Astrocyte (in vitro differentiated cells and primary cell): ENCODE measurements at regions not wholly inside any gene's neighbourhood (a gene's known extent, or its start where the extent isn't known, plus 50 kb on each side); places are given as distances from the start of the nearest gene placed in this dataset.

Source experiments
- DNase-seq: peaks from one replicate; pipeline ENCODE4 v3.0.0-alpha.2; 2010; ENCODE audit warnings: low read depth
- FAIRE-seq: peaks from 2 replicates; lab custom pipeline; 2011; peaks lifted over from hg19 to GRCh38; lab: Jason Lieb, UNC
- H2AFZ ChIP-seq: 2 replicates; pipeline ENCODE4 v1.6.0; 2012; ENCODE audit warnings: low read depth, low read length, inconsistent platforms
- H3K27ac ChIP-seq: 2 replicates; pipeline ENCODE4 v1.5.1; 2011; ENCODE audit warnings: low read depth, low read length, inconsistent platforms
- H3K27me3 ChIP-seq: 2 replicates; pipeline ENCODE4 v1.6.0; 2011; ENCODE audit warnings: low read length, inconsistent platforms; ENCODE audit not compliant: insufficient read depth
- H3K36me3 ChIP-seq: 2 replicates; pipeline ENCODE4 v1.5.1; 2011; ENCODE audit warnings: low read length, inconsistent platforms; ENCODE audit not compliant: insufficient read depth
- H3K4me1 ChIP-seq: 2 replicates; pipeline ENCODE4 v1.5.1; 2011; ENCODE audit warnings: low read length, inconsistent platforms; ENCODE audit not compliant: insufficient read depth
- H3K4me2 ChIP-seq: 2 replicates; pipeline ENCODE4 v1.6.0; 2012; ENCODE audit warnings: low read length, inconsistent platforms
- H3K4me3 ChIP-seq: 2 replicates; pipeline ENCODE4 v1.5.1; 2011; ENCODE audit warnings: low read depth, mild to moderate bottlenecking, low read length, inconsistent platforms; ENCODE audit not compliant: insufficient read depth
- H3K79me2 ChIP-seq: 2 replicates; pipeline ENCODE4 v1.6.0; 2012; ENCODE audit warnings: mild to moderate bottlenecking, low read length, inconsistent platforms; ENCODE audit not compliant: insufficient read depth
- H3K9ac ChIP-seq: 2 replicates; pipeline ENCODE4 v1.6.0; 2012; ENCODE audit warnings: mild to moderate bottlenecking, low read length, inconsistent platforms
- H3K9me3 ChIP-seq: 2 replicates; pipeline ENCODE4 v1.5.1; 2012; ENCODE audit warnings: low read depth, mild to moderate bottlenecking, low read length, inconsistent platforms; ENCODE audit not compliant: insufficient read depth
- H4K20me1 ChIP-seq: 2 replicates; pipeline ENCODE4 v1.6.0; 2012; ENCODE audit warnings: low read length, inconsistent platforms; ENCODE audit not compliant: insufficient read depth
- H3K27ac Mint-ChIP-seq: one replicate; pipeline ENCODE4 v1.8.0; 2021; ENCODE audit warnings: mild to moderate bottlenecking, mixed read lengths; ENCODE audit not compliant: unreplicated experiment
- H3K27me3 Mint-ChIP-seq: one replicate; pipeline ENCODE4 v1.8.0; 2021; ENCODE audit warnings: low read depth, mixed read lengths; ENCODE audit not compliant: unreplicated experiment
- H3K36me3 Mint-ChIP-seq: one replicate; pipeline ENCODE4 v1.8.0; 2021; ENCODE audit warnings: low read depth, mixed read lengths; ENCODE audit not compliant: unreplicated experiment
- H3K4me1 Mint-ChIP-seq: one replicate; pipeline ENCODE4 v1.8.0; 2021; ENCODE audit warnings: low read depth, mixed read lengths; ENCODE audit not compliant: unreplicated experiment
- H3K4me3 Mint-ChIP-seq: one replicate; pipeline ENCODE4 v1.8.0; 2021; ENCODE audit warnings: mild to moderate bottlenecking, moderate library complexity, mixed read lengths; ENCODE audit not compliant: unreplicated experiment
- H3K9me3 Mint-ChIP-seq: one replicate; pipeline ENCODE4 v1.8.0; 2021; ENCODE audit warnings: mild to moderate bottlenecking, mixed read lengths; ENCODE audit not compliant: unreplicated experiment
- EZH2 ChIP-seq: IDR thresholded peaks from 2 replicates; pipeline ENCODE4 v1.6.1; 2012; ENCODE audit warnings: mild to moderate bottlenecking, low read length, inconsistent platforms; ENCODE audit not compliant: insufficient read depth
- TF ChIP-seq, protein P1 (sequence below): IDR thresholded peaks from 2 replicates; pipeline ENCODE4 v1.5.1; 2011; ENCODE audit warnings: low read depth, mild to moderate bottlenecking, inconsistent platforms, low read length, moderate library complexity; ENCODE audit not compliant: insufficient read depth

DNA sequence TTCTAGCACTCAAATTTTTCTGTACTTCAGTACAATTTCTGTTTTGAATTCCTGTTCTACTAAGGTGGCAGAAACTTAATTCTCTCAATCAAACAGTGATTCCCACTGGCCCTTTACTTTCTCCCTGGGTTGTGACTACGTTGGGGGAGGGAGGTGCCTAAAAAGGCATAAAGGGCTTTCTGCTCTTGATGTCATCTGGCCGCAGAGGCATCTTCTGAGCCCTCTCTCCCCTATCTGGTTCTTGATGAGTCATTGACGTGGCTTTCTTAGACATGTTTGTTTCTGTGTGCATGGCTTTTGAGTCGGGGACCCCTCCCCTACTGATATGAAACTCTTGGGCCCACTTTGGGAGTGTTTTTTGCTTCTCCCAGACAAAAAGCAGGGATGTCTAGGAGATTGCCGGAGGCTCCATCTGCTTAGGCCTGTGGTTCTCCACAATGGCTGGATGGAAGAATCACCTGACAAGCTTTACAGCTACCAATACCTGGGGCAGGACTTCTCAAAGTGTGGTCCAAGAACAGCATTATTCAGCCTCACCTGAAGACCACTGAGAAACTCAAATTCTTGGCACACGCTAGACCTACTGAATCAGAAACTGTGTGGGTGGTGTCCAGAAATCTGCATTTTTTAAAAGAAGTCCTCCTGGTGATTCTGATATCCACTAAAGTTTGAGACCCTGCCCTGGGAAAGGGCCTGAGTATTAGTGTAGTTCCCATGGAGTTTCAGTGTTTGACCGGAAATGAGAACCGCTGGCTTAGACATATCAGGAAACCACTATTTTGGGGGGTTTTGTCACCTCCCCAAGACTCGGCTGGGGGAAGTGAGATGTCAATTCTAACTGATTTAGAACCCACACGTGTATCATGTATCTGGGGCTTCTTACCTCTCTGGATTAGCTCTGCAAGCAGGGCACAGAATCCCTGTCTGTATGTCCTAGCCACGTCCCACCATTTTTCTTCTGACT lies 395.7 kb upstream of the PDE3A start:
- Mint-ChIP-seq H3K36me3 (no peaks in the 10 kb centered on the region), H3K27ac (peak overlapping the region; percentile 83), H3K27me3 (no peaks in the 10 kb centered on the region), H3K9me3 (no peaks in the 10 kb centered on the region), H3K4me3 (no peak overlapping the region), H3K4me1 (peaks cover 28% of the 10 kb centered on the region)
- Histone ChIP-seq H3K36me3 (no peaks in the 10 kb centered on the region), H3K4me3 (no peak overlapping the region), H3K27ac (no peak overlapping the region), H3K27me3 (no peaks in the 10 kb centered on the region), H4K20me1 (no peaks in the 10 kb centered on the region), H3K9me3 (no peaks in the 10 kb centered on the region), H3K9ac (no peak overlapping the region), H2AFZ (no peak overlapping the region), H3K4me1 (peaks cover 18% of the 10 kb centered on the region), H3K4me2 (no peak overlapping the region), H3K79me2 (no peaks in the 10 kb centered on the region)
- DNase-seq, result peak; percentile 58
- no peak for TF ChIP-seq EZH2
- TF ChIP-seq, protein P1, sequence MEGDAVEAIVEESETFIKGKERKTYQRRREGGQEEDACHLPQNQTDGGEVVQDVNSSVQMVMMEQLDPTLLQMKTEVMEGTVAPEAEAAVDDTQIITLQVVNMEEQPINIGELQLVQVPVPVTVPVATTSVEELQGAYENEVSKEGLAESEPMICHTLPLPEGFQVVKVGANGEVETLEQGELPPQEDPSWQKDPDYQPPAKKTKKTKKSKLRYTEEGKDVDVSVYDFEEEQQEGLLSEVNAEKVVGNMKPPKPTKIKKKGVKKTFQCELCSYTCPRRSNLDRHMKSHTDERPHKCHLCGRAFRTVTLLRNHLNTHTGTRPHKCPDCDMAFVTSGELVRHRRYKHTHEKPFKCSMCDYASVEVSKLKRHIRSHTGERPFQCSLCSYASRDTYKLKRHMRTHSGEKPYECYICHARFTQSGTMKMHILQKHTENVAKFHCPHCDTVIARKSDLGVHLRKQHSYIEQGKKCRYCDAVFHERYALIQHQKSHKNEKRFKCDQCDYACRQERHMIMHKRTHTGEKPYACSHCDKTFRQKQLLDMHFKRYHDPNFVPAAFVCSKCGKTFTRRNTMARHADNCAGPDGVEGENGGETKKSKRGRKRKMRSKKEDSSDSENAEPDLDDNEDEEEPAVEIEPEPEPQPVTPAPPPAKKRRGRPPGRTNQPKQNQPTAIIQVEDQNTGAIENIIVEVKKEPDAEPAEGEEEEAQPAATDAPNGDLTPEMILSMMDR, result no peak
- no peak for FAIRE-seq

DNA sequence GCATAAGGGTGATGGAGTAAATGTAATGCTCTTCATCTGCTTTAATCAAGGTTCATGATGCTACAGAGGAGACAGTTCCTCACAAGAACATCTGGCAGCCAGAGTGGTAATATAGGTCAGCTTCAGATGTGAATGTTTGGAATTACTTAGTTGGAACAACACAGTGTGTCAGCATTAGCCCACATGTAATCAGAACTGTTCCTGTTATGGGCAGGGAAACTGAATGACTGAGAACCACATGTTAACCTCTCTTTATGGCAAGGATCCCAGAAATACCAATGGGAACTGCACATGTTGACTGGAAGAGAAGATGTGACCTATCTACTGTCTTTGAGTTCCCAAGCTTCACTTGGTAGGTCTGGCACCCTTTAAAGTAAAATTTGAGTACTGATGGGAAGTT lies 390.1 kb upstream of the PDE3A start:
- Mint-ChIP-seq H3K27me3 (no peaks in the 10 kb centered on the region), H3K27ac (peak overlapping the region; percentile 1), H3K4me3 (no peak overlapping the region), H3K9me3 (no peaks in the 10 kb centered on the region), H3K36me3 (no peaks in the 10 kb centered on the region), H3K4me1 (peaks cover 1% of the 10 kb centered on the region)
- DNase-seq (peak; percentile 96), FAIRE-seq (peak; percentile 82)
- H3K36me3 ChIP-seq, result no peaks in the 10 kb centered on the region
- TF ChIP-seq, protein P1, result no peak
- no peak for TF ChIP-seq EZH2
- no peak overlapping the region for H3K4me3 ChIP-seq
- no peaks in the 10 kb centered on the region for H3K9me3 ChIP-seq
- H4K20me1 ChIP-seq, result no peaks in the 10 kb centered on the region
- H3K4me2 ChIP-seq, result no peak overlapping the region
- no peak overlapping the region for H3K27ac ChIP-seq
- no peaks in the 10 kb centered on the region for H3K79me2 ChIP-seq
- H2AFZ ChIP-seq, result no peak overlapping the region
- H3K4me1 ChIP-seq, result peaks cover 4% of the 10 kb centered on the region
- H3K9ac ChIP-seq, result no peak overlapping the region
- H3K27me3 ChIP-seq, result no peaks in the 10 kb centered on the region

DNA sequence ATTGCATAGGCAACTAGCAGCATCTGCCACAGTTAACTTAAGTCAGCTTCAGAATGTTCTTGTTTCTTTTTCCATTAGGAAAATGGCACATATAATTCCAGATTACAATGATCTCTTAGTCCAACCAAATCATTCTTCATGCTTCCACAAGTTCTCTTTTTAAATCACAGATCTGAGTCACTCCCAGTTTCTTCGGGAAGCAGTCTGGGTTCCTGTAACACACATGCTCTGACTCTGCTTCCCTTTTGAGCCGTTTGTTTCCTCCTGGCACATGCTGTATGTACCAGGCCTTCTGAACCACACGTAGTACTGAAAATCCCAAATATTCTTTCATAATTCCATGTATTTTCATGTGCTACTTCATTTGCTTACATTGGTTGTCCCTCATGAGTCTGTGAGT lies 388.8 kb upstream of the PDE3A start:
- H3K9me3 Mint-ChIP-seq, result no peaks in the 10 kb centered on the region
- H3K27me3 ChIP-seq, result no peaks in the 10 kb centered on the region
- H3K36me3 Mint-ChIP-seq, result no peaks in the 10 kb centered on the region
- FAIRE-seq (no peak), DNase-seq (no peak)
- no peak overlapping the region for H3K27ac ChIP-seq
- no peak overlapping the region for H2AFZ ChIP-seq
- H3K36me3 ChIP-seq, result no peaks in the 10 kb centered on the region
- no peaks in the 10 kb centered on the region for H3K79me2 ChIP-seq
- no peak overlapping the region for H3K4me2 ChIP-seq
- H3K27me3 Mint-ChIP-seq, result no peaks in the 10 kb centered on the region
- no peak overlapping the region for H3K27ac Mint-ChIP-seq
- no peaks in the 10 kb centered on the region for H4K20me1 ChIP-seq
- no peak overlapping the region for H3K9ac ChIP-seq
- H3K4me1 ChIP-seq, result peaks cover 4% of the 10 kb centered on the region
- no peak overlapping the region for H3K4me3 Mint-ChIP-seq
- no peak overlapping the region for H3K4me3 ChIP-seq
- no peaks in the 10 kb centered on the region for H3K9me3 ChIP-seq
- TF ChIP-seq, protein P1, result no peak
- TF ChIP-seq EZH2, result no peak
- no peaks in the 10 kb centered on the region for H3K4me1 Mint-ChIP-seq
